ES-I3 (cell line): ENCODE measurements at regions not wholly inside any gene's neighbourhood (a gene's known extent, or its start where the extent isn't known, plus 50 kb on each side); places are given as distances from the start of the nearest gene placed in this dataset.

Source experiments
- H3K36me3 ChIP-seq: 2 replicates; pipeline ENCODE4 v1.6.1; 2013; ENCODE audit warnings: mild to moderate bottlenecking, low read length, control low read depth, moderate library complexity; ENCODE audit not compliant: insufficient read depth
- H3K4me1 ChIP-seq: 2 replicates; pipeline ENCODE4 v1.6.1; 2013; ENCODE audit warnings: mild to moderate bottlenecking, control low read depth, low read length; ENCODE audit not compliant: insufficient read depth
- H3K9ac ChIP-seq: 2 replicates; pipeline ENCODE4 v1.6.1; 2013; ENCODE audit warnings: low read depth, mild to moderate bottlenecking, low read length, moderate library complexity
- H3K9me3 ChIP-seq: 2 replicates; pipeline ENCODE4 v1.6.1; 2013; ENCODE audit warnings: mild to moderate bottlenecking, low read length, moderate library complexity; ENCODE audit not compliant: control insufficient read depth, insufficient read depth

DNA sequence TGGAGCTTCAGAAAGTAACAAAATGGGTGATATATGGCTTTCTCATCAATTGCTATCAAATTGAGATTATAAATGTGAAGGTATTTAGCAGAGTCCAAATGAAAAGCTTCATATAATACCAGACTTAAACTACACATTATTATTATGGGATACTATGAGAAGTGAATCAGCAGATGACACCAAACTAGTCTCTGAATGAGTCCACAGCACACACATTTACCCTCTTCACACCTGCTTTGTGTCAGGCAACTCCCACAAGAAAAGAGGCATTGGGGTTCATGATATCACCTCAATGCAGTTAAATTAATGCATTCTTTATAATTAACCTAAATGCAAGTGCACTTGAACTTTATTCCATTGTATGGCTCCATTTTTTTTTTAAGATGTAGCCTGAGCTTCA, 330.5 kb downstream of the BCL11B start:
- no peaks in the 10 kb centered on the region for H3K36me3 ChIP-seq
- no peaks in the 10 kb centered on the region for H3K9me3 ChIP-seq
- no peak overlapping the region for H3K9ac ChIP-seq
- no peaks in the 10 kb centered on the region for H3K4me1 ChIP-seq

DNA sequence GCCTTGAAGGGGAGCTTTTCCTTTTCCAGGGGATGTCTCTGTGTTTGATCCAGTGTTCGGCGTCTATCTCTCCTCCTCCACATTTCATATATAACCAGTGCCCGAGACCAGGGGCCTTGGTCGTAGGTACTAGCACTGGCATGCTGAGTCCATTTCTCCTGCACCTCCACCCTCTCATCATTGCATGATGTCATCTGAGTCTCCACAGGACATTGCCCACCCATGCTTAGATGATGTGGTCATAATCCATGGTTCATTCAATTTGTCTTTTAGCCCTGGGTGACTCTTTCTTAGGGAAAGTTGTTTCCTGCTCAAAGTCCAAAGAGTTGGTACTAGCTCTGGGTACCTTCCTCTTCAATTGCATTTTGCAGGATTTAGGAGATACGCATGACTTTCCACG, 328.1 kb downstream of the BCL11B start:
- no peaks in the 10 kb centered on the region for H3K9me3 ChIP-seq
- no peaks in the 10 kb centered on the region for H3K36me3 ChIP-seq
- H3K4me1 ChIP-seq = peaks cover 9% of the 10 kb centered on the region; the same call in 1 of the 2 replicates
- H3K9ac ChIP-seq = no peak overlapping the region

DNA sequence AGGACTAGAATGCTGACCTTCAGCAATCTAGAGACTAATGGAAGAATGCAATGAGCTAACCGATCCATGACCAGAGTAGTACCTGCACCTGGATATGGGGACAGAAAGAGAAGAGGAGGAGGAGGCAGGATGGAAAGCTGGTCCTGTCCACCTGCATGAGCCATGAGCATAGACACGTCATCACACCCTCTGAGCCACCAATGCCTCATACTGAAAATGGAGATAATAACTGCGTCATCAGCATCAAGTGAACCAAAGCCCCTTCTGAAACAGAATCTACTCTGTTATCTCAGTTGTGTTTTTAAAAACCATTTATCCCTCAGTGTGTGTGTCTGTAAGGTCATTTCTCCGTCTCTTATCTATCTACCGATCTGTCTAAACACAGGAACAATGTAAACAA, 327.0 kb downstream of the BCL11B start:
- H3K9ac ChIP-seq = no peak overlapping the region

DNA sequence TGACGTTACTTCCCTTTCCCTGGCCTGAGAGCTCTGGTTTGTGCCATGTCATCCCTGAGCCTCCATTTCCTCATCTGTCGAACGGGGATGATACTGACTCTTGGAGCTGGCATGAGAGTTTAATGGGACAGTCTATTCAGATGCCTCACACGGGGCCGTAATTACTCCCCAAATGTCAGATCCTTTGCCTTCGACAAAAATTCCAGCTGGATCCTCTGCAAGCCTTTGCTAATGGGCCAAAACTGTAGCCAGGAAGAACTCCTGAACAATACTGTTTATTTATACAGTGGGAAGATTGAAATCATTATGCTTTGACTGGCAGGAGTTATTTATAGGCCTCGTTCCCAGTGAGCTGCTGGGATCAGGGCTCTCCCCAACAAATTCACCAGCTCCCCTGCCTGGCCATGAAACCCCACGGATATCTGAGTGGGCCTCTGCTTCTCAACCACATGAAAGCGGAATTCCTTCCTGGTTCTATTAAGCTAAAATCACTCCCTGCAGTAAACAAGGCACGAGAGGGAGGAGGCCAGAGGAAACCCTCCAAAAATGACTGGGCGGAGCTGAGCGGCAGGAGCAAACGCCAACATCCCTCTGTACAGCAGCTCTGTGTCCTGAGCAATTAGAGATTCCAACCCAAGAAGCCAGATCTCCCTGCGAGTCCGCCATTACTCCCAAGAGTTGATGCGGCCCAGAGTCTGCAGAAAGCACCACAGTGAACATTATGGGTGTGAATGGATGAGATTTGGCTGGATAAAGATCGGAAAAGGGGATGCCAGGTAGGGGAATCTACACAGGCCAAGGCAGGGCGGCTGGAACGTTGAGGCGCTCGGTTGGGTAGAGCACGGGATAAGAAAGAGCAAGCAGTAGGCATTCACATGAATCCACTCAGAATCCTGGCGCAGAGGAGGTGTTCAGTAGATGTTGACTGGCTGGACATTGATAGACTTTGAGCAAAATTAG, 326.1 kb downstream of the BCL11B start:
- no peaks in the 10 kb centered on the region for H3K9me3 ChIP-seq
- H3K4me1 ChIP-seq = peaks cover 9% of the 10 kb centered on the region; the same call in 1 of the 2 replicates
- no peak overlapping the region for H3K9ac ChIP-seq
- H3K36me3 ChIP-seq = no peaks in the 10 kb centered on the region

More for the DNA sequence above, 327.0 kb downstream of the BCL11B start:
- peaks cover 9% of the 10 kb centered on the region; the same call in 1 of the 2 replicates for H3K4me1 ChIP-seq
- H3K9me3 ChIP-seq = no peaks in the 10 kb centered on the region
- no peaks in the 10 kb centered on the region for H3K36me3 ChIP-seq

DNA sequence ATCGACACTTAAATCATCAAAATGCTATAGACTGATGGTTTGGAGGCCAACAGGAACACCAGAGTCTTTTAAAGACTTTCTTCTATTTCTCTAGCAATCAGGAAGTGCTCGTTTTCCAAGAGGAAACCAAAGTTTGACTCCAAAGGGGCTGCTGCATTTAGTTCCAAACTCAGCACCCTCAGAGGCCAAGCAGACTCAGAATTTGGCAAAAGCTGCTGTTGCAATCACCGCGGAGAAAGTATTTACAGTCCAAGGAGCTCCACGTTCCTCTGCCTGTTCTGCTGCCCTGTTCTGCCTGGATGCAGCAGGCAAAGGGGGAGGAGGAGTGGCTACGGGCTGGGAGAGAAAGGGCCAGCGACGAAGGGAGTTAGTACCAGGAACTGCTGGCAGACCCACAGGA, 325.1 kb downstream of the BCL11B start:
- H3K4me1 ChIP-seq = peaks cover 9% of the 10 kb centered on the region; the same call in 1 of the 2 replicates
- no peak overlapping the region for H3K9ac ChIP-seq
- H3K9me3 ChIP-seq = no peaks in the 10 kb centered on the region
- no peaks in the 10 kb centered on the region for H3K36me3 ChIP-seq

DNA sequence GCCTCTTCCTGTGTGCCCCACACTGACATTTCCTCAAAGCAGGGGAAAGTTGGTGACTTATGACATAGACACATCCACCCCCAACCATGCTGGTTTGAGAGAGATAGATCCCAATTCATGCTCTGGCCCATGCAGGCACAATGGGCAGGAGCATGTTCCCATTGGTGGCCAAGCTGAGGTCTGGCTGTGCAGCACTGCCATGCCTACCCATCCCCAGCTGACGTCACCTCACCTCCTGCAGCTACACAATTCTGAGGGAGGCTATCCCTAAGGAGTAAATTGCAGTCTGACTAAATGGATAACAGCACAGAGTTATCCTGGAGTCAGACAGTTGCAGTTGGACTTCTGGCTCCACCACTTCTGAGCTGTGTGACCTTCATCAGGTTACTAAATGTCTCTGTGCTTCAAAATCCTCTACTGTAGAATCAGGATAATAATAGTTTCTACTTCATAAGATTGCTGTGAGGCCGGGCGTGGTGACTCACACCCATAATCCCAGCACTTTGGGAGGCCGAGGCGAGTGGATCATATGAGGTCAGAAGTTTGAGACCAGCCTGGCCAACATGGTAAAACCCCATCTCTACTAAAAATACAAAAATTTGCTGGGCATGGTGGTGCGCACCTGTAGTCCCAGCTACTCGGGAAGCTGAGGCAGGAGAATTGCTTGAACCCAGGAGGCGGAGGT, 323.9 kb downstream of the BCL11B start:
- Histone ChIP-seq H3K9me3 (no peaks in the 10 kb centered on the region), H3K36me3 (no peaks in the 10 kb centered on the region), H3K9ac (no peak overlapping the region), H3K4me1 (peaks cover 9% of the 10 kb centered on the region; the same call in 1 of the 2 replicates)

DNA sequence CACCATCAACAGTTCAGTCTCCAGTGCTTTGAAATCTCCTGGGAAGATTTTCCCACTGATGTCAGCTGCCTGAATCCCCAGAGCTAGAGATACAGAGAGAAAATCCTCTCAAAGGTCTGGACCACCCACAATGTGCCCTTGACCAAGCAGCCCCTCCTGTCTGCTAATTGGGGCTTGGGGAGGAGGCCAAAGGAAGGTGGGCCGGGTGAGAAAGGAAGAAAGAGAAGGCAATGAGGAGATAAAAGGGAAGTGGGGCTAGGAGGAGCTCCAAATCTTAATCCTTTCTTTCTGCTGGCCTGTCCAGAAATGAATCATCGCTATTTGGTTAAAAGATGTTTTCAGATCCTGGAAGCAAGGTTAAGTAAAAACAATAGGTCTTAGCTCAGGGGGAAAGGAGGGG, 322.9 kb downstream of the BCL11B start:
- no peaks in the 10 kb centered on the region for H3K9me3 ChIP-seq
- H3K9ac ChIP-seq = no peak overlapping the region
- peaks cover 9% of the 10 kb centered on the region; the same call in 1 of the 2 replicates for H3K4me1 ChIP-seq
- H3K36me3 ChIP-seq = no peaks in the 10 kb centered on the region

DNA sequence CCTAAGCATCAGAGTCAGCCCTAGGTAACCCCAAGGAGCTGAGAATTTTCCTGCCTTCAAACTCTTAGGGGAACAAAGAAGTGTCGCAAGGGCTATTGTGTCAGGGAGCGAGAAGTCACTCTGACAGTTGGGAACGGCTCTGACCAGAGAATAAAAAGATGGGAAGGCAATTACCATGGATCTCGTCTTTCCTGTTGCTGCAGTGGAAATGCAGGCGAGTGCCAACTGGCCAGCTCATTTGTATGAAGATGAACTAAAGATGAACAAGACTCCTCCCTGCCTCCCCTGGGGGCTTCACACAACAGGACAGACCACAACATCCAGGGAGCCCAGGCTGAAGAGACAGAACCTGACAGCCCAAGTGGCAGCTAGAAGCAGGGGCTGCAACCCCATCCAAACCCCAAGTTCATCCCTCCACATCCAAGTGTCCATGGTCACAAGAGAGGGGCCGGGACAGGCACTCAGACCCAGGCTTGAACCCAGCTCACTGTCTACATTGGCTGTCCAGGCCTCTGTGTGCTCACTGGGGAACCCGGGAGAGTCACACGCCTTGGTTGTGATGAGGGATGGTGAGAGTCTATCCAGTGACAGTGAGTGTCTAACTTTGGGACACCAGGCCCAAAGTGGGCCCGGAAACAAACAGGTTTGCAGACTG, 322.4 kb downstream of the BCL11B start:
- Histone ChIP-seq H3K36me3 (no peaks in the 10 kb centered on the region), H3K9me3 (no peaks in the 10 kb centered on the region), H3K4me1 (peaks cover 9% of the 10 kb centered on the region; the same call in 1 of the 2 replicates), H3K9ac (no peak overlapping the region)

DNA sequence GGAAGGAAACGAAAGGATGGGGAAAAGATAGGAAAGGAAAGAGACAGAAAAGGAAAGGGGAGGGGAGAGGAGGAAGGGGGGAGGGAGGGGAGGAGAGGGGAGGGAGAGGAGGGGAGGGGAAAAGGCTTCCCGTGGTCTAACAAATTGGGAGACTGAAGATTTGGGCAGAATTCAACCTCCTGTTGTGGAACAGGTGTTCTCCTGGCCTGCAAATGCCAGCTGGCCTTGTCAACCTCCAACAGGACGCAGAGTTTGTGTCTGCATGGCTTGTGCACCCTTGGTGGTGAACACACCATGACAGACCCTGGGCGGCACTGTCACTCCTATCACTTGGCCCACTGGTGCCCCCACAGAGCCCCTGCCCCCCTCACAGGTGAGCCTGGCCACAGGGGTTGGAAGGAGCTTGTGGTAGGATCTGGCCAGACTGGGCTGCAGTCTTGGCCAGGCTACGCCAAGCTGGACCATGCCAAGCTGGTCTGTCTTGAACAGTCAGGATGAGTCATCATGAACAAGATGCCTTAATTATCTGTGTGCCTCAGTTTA, 321.6 kb downstream of the BCL11B start:
- Histone ChIP-seq H3K4me1 (peaks cover 9% of the 10 kb centered on the region; the same call in 1 of the 2 replicates), H3K9me3 (no peaks in the 10 kb centered on the region), H3K9ac (no peak overlapping the region), H3K36me3 (no peaks in the 10 kb centered on the region)

DNA sequence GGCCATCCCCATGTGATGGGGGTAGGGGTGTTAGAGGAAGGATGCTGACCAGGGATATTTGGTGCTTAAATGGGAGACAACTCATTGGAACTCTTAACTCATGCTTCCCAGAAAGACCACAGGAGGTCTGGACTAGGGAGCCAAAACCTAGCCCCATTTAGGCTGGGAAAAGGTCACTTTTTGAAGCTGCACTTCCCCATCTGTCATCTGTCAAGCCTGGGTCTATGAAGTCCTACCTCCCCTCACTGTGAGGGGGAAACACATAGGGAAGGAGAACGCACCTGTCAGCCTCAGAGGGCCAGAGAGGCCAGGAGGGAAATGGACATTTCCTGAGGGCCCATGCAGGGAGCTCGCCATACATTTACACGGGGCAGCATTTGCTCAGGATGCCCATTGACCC, 321.0 kb downstream of the BCL11B start:
- Histone ChIP-seq H3K36me3 (no peaks in the 10 kb centered on the region), H3K9ac (no peak overlapping the region), H3K9me3 (no peaks in the 10 kb centered on the region), H3K4me1 (peaks cover 9% of the 10 kb centered on the region; the same call in 1 of the 2 replicates)

DNA sequence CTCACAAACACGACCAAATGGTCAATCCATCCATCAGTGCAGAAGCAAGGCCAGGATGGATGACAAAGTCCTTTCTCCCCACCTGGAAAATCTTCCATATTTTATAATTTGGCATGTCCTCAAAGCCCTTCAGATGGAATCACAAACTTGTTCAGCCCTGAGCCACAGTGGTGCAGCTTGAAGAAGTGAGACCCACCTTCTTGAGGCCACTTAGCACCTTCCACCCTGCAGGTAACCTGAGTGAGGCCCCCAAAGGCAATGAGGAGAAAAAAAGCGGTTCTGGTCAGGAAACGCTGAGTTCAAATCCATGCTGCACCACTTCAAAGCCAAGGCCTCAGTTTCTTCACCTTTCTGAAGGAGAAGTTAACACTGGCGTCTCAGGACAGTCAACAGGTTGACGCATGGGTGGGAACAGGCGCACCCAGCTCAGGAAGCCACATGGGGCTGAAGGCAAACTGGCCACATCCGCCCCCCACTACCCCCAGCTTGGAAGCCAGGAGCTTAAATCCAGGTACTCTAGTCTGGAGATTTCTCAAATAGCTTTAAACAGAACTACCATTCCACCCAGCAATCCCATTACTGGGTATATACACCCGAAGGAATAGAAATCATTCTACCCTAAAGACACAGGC, 320.4 kb downstream of the BCL11B start:
- peaks cover 8% of the 10 kb centered on the region; the same call in 1 of the 2 replicates for H3K4me1 ChIP-seq
- H3K36me3 ChIP-seq = no peaks in the 10 kb centered on the region
- no peak overlapping the region for H3K9ac ChIP-seq
- H3K9me3 ChIP-seq = no peaks in the 10 kb centered on the region

DNA sequence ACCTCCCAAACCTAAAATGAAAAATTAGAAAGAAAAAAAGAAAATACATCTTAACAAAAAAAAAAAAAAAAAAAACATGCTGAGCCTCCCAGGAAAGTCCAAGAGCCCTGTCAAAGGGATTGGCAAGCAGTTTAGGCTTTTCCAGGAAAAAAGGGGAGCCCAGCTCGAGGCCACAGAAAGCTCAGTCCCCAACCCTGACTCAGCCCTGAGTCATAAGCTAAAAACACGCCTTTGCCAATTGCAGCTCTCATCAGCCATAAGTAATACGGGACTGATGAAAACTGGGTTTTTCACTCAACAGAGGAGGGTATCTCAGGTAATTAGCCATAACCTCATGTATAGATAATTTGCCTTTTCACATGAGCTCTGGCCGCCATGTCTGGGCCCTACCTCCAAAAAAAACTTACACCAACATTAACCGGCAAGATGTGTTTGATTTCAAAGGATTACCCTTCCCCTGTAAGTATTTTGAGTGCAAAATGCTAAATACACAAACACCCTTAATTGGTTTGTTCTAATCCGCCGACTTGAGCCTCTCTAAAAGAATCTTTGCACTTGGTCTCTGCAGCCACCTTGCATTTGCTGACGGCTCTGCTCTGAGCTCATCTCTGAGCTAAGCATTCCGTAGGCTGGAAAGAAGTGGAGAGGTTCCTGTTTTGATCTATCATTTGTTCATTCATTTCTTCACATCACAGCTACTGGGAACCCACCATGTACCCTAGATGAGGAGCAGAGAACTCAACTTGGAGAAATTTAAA, 319.2 kb downstream of the BCL11B start:
- H3K9ac ChIP-seq = no peak overlapping the region
- no peaks in the 10 kb centered on the region for H3K9me3 ChIP-seq
- no peaks in the 10 kb centered on the region for H3K4me1 ChIP-seq
- no peaks in the 10 kb centered on the region for H3K36me3 ChIP-seq

DNA sequence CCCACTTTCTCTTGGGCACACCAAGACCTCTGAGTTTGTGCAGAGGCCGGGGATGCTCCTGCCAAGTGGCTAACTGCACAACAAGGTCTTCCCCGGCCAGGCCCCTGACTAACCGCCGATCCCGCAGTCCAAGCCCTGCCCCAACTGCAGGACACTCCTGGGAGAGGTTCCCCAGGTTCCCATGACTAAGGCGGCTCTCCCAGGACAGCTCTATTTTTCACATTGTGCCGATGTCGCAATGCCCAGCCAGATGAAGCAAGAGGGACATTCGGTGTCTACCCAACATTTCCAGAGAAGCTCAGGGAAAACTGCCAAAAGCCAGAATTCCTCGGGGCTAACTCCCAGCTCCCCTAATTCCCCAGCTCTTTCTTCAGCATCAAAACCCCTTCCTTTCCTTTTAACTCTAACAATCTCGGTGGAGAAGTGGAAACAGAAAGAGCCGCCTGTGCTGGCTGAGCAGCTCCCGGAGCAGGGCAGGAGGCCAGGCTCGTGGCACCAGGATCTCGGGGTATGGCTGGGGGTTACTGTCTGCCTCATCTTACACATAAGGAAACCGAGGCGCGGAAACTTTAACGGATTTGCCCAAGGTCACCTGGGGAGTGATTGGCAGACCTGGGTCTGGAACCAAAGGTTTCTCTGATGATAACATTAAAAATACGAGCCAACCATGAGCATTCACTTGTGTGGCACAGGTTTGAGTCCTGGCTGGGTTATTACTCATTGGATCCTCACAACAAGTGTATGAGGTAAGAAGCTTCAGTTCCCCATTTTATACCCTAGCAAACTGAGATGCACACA, 318.2 kb downstream of the BCL11B start:
- Histone ChIP-seq H3K4me1 (no peaks in the 10 kb centered on the region), H3K9me3 (no peaks in the 10 kb centered on the region), H3K9ac (no peak overlapping the region), H3K36me3 (no peaks in the 10 kb centered on the region)
